ENCODE measurements at regions not wholly inside any gene's neighbourhood (a gene's known extent, or its start where the extent isn't known, plus 50 kb on each side); places are given as distances from the start of the nearest gene placed in this dataset.

DNA sequence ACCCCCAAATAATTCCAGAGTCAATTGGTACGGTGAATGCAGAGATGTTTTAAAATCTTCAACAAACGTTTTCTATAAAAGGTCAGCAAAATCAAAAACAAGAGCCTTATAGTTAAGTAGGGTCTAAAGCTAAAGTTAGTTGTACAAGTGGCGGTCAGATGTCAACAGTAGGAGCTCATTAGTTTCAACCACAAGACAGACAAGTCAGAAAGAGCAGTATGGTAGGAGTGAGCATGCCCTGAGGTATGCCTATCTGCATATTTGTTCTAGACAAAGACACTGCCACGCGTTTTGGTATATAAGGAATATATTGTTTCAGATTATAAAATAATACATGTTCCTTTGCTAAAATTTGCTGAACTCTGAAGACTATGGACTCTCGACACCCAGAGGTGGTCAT is 431.5 kb upstream of the KIF2B start:
- POLR2A ChIA-PET, result no interaction called here

More for the DNA sequence above, 431.5 kb upstream of the KIF2B start:
- peaks cover 89% of the 10 kb centered on the region for H3K9me3 ChIP-seq (ENCODE audit: low read length)
- no TSS peak for BruUV-seq (replicated peaks)
- 2% methylated on average over 6 of the region's 6 CpGs for WGBS (ENCODE audit: low lambda C conversion rate)
- no peaks in the 10 kb centered on the region for H3K36me3 ChIP-seq (replicated peaks in 1 of 2; ENCODE audit: control insufficient read depth in 1 of 2, insufficient read depth in 2 of 2, low read length in 2 of 2)
- intact Hi-C loops (cut with micrococcal nuclease; ENCODE audit: unreplicated experiment), result no loop called here
- no peaks in the 10 kb centered on the region for H3K4me1 ChIP-seq (ENCODE audit: insufficient read depth, low read length)
- no peaks in the 10 kb centered on the region for H4K20me1 ChIP-seq (ENCODE audit: insufficient read depth, low read length)
- in situ Hi-C loops (cut with HindIII; ENCODE audit: extremely low pct_ligation_motif_present, low pct_unique_long_range_greater_than_20kb), result no loop called here
- DNase-seq (ENCODE audit: low spot score) (no peak), FAIRE-seq (no peak), ATAC-seq (no peak)
- no peak overlapping the region for H3K9ac ChIP-seq (ENCODE audit: insufficient read depth, low read depth, low read length)
- no peak overlapping the region for H3K4me2 ChIP-seq (ENCODE audit: low read depth, low read length)
- CTCF ChIA-PET (ENCODE audit: low intra/inter-chr PET ratio, low total read pairs), result no interaction called here
- TF ChIP-seq, protein P1, sequence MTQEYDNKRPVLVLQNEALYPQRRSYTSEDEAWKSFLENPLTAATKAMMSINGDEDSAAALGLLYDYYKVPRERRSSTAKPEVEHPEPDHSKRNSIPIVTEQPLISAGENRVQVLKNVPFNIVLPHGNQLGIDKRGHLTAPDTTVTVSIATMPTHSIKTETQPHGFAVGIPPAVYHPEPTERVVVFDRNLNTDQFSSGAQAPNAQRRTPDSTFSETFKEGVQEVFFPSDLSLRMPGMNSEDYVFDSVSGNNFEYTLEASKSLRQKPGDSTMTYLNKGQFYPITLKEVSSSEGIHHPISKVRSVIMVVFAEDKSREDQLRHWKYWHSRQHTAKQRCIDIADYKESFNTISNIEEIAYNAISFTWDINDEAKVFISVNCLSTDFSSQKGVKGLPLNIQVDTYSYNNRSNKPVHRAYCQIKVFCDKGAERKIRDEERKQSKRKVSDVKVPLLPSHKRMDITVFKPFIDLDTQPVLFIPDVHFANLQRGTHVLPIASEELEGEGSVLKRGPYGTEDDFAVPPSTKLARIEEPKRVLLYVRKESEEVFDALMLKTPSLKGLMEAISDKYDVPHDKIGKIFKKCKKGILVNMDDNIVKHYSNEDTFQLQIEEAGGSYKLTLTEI (CRISPR knock-in tag; conservative IDR thresholded peaks at IDR 0.05), result no peak
- TF ChIP-seq SNAI1 (CRISPR knock-in tag; IDR thresholded peaks at IDR 0.05; ENCODE audit: borderline replicate concordance) (no peak), SP5 (CRISPR knock-in tag; IDR thresholded peaks at IDR 0.05; ENCODE audit: borderline replicate concordance, low read depth) (no peak), ZNF850 (CRISPR knock-in tag; conservative IDR thresholded peaks at IDR 0.05) (no peak), ZNF263 (CRISPR knock-in tag; IDR thresholded peaks at IDR 0.05) (no peak), ZNF737 (CRISPR knock-in tag; IDR thresholded peaks at IDR 0.05; ENCODE audit: borderline replicate concordance) (no peak), NR2F2 (IDR thresholded peaks at IDR 0.05; ENCODE audit: borderline replicate concordance, low read depth) (no peak), ZNF891 (CRISPR knock-in tag; IDR thresholded peaks at IDR 0.05) (no peak), ZNF747 (CRISPR knock-in tag; IDR thresholded peaks at IDR 0.05; ENCODE audit: borderline replicate concordance) (no peak), ZNF577 (CRISPR knock-in tag; IDR thresholded peaks at IDR 0.05; ENCODE audit: borderline replicate concordance, low read depth) (no peak), CEBPG (CRISPR knock-in tag; IDR thresholded peaks at IDR 0.05) (no peak), PAX8 (CRISPR knock-in tag; IDR thresholded peaks at IDR 0.05; ENCODE audit: borderline replicate concordance) (no peak), ZNF180 (CRISPR knock-in tag; IDR thresholded peaks at IDR 0.05; ENCODE audit: borderline replicate concordance, low read depth) (no peak), HMGA1 (CRISPR knock-in tag; conservative IDR thresholded peaks at IDR 0.05) (no peak), ZNF614 (CRISPR knock-in tag; IDR thresholded peaks at IDR 0.05; ENCODE audit: borderline replicate concordance) (no peak), MYNN (CRISPR knock-in tag; IDR thresholded peaks at IDR 0.05; ENCODE audit: low read depth) (no peak)
- TF ChIP-seq, protein P2, sequence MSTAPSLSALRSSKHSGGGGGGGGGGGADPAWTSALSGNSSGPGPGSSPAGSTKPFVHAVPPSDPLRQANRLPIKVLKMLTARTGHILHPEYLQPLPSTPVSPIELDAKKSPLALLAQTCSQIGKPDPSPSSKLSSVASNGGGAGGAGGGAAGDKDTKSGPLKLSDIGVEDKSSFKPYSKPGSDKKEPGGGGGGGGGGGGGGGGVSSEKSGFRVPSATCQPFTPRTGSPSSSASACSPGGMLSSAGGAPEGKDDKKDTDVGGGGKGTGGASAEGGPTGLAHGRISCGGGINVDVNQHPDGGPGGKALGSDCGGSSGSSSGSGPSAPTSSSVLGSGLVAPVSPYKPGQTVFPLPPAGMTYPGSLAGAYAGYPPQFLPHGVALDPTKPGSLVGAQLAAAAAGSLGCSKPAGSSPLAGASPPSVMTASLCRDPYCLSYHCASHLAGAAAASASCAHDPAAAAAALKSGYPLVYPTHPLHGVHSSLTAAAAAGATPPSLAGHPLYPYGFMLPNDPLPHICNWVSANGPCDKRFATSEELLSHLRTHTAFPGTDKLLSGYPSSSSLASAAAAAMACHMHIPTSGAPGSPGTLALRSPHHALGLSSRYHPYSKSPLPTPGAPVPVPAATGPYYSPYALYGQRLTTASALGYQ (CRISPR knock-in tag; IDR thresholded peaks at IDR 0.05), result no peak
- H3K79me2 ChIP-seq (ENCODE audit: insufficient read depth, low read length), result no peaks in the 10 kb centered on the region
- H3K27ac ChIP-seq (ENCODE audit: extremely low read length, insufficient read depth, low read length), result no peak overlapping the region
- no peaks in the 10 kb centered on the region for H3K27me3 ChIP-seq (ENCODE audit: control insufficient read depth in 1 of 2, insufficient read depth in 2 of 2, low read length in 2 of 2)
- no peak overlapping the region for H3K4me3 ChIP-seq (replicated peaks in 1 of 3; ENCODE audit: insufficient read depth in 1 of 3, low read depth in 2 of 3, low read length in 3 of 3)
- H2AFZ ChIP-seq (ENCODE audit: low read length), result no peak overlapping the region

Measured in HepG2 (cell line).